OCI-LY3 (cell line): ENCODE measurements at regions not wholly inside any gene's neighbourhood (a gene's known extent, or its start where the extent isn't known, plus 50 kb on each side); places are given as distances from the start of the nearest gene placed in this dataset.

Source experiments
- H2AFZ ChIP-seq: fragments of 200-600, 300-600 bp; shearing (Covaris generic); 2 replicates; pipeline ENCODE4 v1.6.0; 2014; ENCODE audit warnings: antibody characterized with exemption, low read depth, low read length
- H3K27ac ChIP-seq: fragments of 200-600, 300-600 bp; sonication (generic); 2 replicates; pipeline ENCODE4 v1.5.1; 2014; ENCODE audit warnings: mild to moderate bottlenecking, low read length, moderate library complexity, mixed read lengths
- H3K27me3 ChIP-seq: fragments of 200-600, 300-600 bp; sonication (generic); 2 replicates; pipeline ENCODE4 v1.6.1; 2014; ENCODE audit warnings: low read depth, low read length, mixed read lengths
- H3K36me3 ChIP-seq: fragments of 200-600, 300-600 bp; sonication (generic); replicated peaks from 2 replicates; pipeline ENCODE3; 2014; ENCODE audit warnings: low read depth, low read length, mixed read lengths
- H3K4me1 ChIP-seq: fragments of 300-600, 200-600 bp; sonication (generic); 2 replicates; pipeline ENCODE4 v1.6.1; 2014; ENCODE audit warnings: low read length, mixed read lengths
- H3K4me2 ChIP-seq: fragments of 200-600, 300-600 bp; sonication (generic); 2 replicates; pipeline ENCODE4 v1.6.1; 2014; ENCODE audit warnings: low read length, mixed read lengths
- H3K4me3 ChIP-seq: fragments of 300-600, 200-600 bp; sonication (generic); 2 replicates; pipeline ENCODE4 v1.5.1; 2014; ENCODE audit warnings: antibody characterized with exemption, mild to moderate bottlenecking, low read length, moderate library complexity
- H3K79me2 ChIP-seq: fragments of 300-600, 200-600 bp; shearing (Covaris generic); 2 replicates; pipeline ENCODE4 v1.6.1; 2014; ENCODE audit warnings: mild to moderate bottlenecking, low read length, mixed read lengths
- H3K9ac ChIP-seq: fragments of 300-600, 200-600 bp; shearing (Covaris generic); 2 replicates; pipeline ENCODE4 v1.6.0; 2014; ENCODE audit warnings: mild to moderate bottlenecking, low read length, moderate library complexity
- H3K9me3 ChIP-seq: fragments of 200-600, 300-600 bp; shearing (Covaris generic); 2 replicates; pipeline ENCODE4 v1.6.1; 2014; ENCODE audit warnings: low read length, mixed read lengths; ENCODE audit not compliant: insufficient read depth
- H4K20me1 ChIP-seq: fragments of 200-600, 300-600 bp; sonication (generic); 2 replicates; pipeline ENCODE4 v1.6.1; 2016; ENCODE audit warnings: low read length, mixed read lengths; ENCODE audit not compliant: insufficient read depth
- CTCF ChIP-seq: fragments of 200-600, 300-600 bp; sonication (generic); IDR thresholded peaks from 2 replicates; pipeline ENCODE4 v1.5.1; 2014; ENCODE audit warnings: antibody characterized with exemption, low read length, low read depth
- EZH2phosphoT487 ChIP-seq: fragments of 200-600 bp; shearing (Covaris generic); IDR thresholded peaks from 2 replicates; pipeline ENCODE4 v1.6.1; 2018; ENCODE audit warnings: antibody characterized with exemption, mixed run types, low read depth

GRCh38 chr7:28300488-28300887 lies 111.8 kb upstream of the CREB5 start:
- H2AFZ ChIP-seq, result no peak overlapping the region
- no peaks in the 10 kb centered on the region for H3K79me2 ChIP-seq
- TF ChIP-seq CTCF (no peak), EZH2phosphoT487 (no peak)
- H3K36me3 ChIP-seq, result no peaks in the 10 kb centered on the region
- no peak overlapping the region for H3K27ac ChIP-seq
- no peak overlapping the region for H3K4me2 ChIP-seq
- H4K20me1 ChIP-seq, result no peaks in the 10 kb centered on the region
- no peaks in the 10 kb centered on the region for H3K9me3 ChIP-seq
- peaks cover 26% of the 10 kb centered on the region for H3K4me1 ChIP-seq
- no peak overlapping the region for H3K9ac ChIP-seq
- H3K4me3 ChIP-seq, result no peak overlapping the region
- peaks cover 37% of the 10 kb centered on the region for H3K27me3 ChIP-seq

- peaks cover 26% of the 10 kb centered on the region for H3K4me1 ChIP-seq
- no peak overlapping the region for H2AFZ ChIP-seq
- no peaks in the 10 kb centered on the region for H3K79me2 ChIP-seq
- H4K20me1 ChIP-seq, result no peaks in the 10 kb centered on the region
- H3K4me2 ChIP-seq, result no peak overlapping the region
- H3K4me3 ChIP-seq, result no peak overlapping the region
- peaks cover 30% of the 10 kb centered on the region for H3K27me3 ChIP-seq
- no peak overlapping the region for H3K9ac ChIP-seq
- no peak overlapping the region for H3K27ac ChIP-seq
- no peaks in the 10 kb centered on the region for H3K36me3 ChIP-seq
- TF ChIP-seq CTCF, result no peak
- no peak for TF ChIP-seq EZH2phosphoT487
- no peaks in the 10 kb centered on the region for H3K9me3 ChIP-seq
These were observed 111.1 kb upstream of the CREB5 start for GRCh38 chr7:28301148-28301641.

- TF ChIP-seq CTCF, result no peak
- H3K9me3 ChIP-seq, result no peaks in the 10 kb centered on the region
These were observed 108.0 kb upstream of the CREB5 start for GRCh38 chr7:28304290-28304689.

GRCh38 chr7:28309704-28310459 lies 102.4 kb upstream of the CREB5 start:
- Histone ChIP-seq H3K9me3 (no peaks in the 10 kb centered on the region), H2AFZ (no peak overlapping the region), H3K36me3 (no peaks in the 10 kb centered on the region), H3K9ac (no peak overlapping the region), H3K27me3 (peaks cover 65% of the 10 kb centered on the region), H4K20me1 (no peaks in the 10 kb centered on the region), H3K4me2 (no peak overlapping the region), H3K4me1 (peaks cover 19% of the 10 kb centered on the region), H3K79me2 (no peaks in the 10 kb centered on the region), H3K4me3 (no peak overlapping the region), H3K27ac (no peak overlapping the region)
- TF ChIP-seq EZH2phosphoT487, result no peak
- TF ChIP-seq CTCF, result no peak

More at GRCh38 chr7:28304290-28304689, 108.0 kb upstream of the CREB5 start:
- peaks cover 40% of the 10 kb centered on the region for H3K27me3 ChIP-seq
- no peak overlapping the region for H3K4me2 ChIP-seq
- no peak overlapping the region for H2AFZ ChIP-seq
- no peak overlapping the region for H3K27ac ChIP-seq
- H3K36me3 ChIP-seq, result no peaks in the 10 kb centered on the region
- H3K9ac ChIP-seq, result no peak overlapping the region
- no peaks in the 10 kb centered on the region for H4K20me1 ChIP-seq
- H3K4me3 ChIP-seq, result no peak overlapping the region
- H3K4me1 ChIP-seq, result no peaks in the 10 kb centered on the region
- H3K79me2 ChIP-seq, result no peaks in the 10 kb centered on the region
